ENCODE measurements at regions not wholly inside any gene's neighbourhood (a gene's known extent, or its start where the extent isn't known, plus 50 kb on each side); places are given as distances from the start of the nearest gene placed in this dataset.

- no peak for DNase-seq (ENCODE audit: low spot score in 2 of 2)
- Histone ChIP-seq H3K4me1 (no peaks in the 10 kb centered on the region), H3K9me3 (no peaks in the 10 kb centered on the region), H3K27me3 (peaks cover 8% of the 10 kb centered on the region), H3K4me3 (no peak overlapping the region), H3K36me3 (no peaks in the 10 kb centered on the region), H3K27ac (no peak overlapping the region)
- 89% methylated on average over 3 of the region's 3 CpGs for WGBS
- TF ChIP-seq POLR2AphosphoS5 (IDR thresholded peaks at IDR 0.05) (no peak), POLR2A (IDR thresholded peaks at IDR 0.05) (no peak), EP300 (IDR thresholded peaks at IDR 0.05) (no peak), CTCF (IDR thresholded peaks at IDR 0.05) (no peak)
Measured at GRCh38 chr14:101189962-101190560, 286.5 kb upstream of the RTL1 start.

GRCh38 chr14:101191101-101191720 lies 287.7 kb upstream of the RTL1 start:
- 51% methylated on average over 4 of the region's 6 CpGs for WGBS
- Histone ChIP-seq H3K4me3 (no peak overlapping the region), H3K4me1 (no peaks in the 10 kb centered on the region), H3K27ac (no peak overlapping the region), H3K36me3 (no peaks in the 10 kb centered on the region), H3K27me3 (no peaks in the 10 kb centered on the region), H3K9me3 (no peaks in the 10 kb centered on the region)
- TF ChIP-seq CTCF (IDR thresholded peaks at IDR 0.05): no peak
- TF ChIP-seq EP300 (IDR thresholded peaks at IDR 0.05): no peak
- no peak for TF ChIP-seq POLR2AphosphoS5 (IDR thresholded peaks at IDR 0.05)
- TF ChIP-seq POLR2A (IDR thresholded peaks at IDR 0.05): no peak
- no peak for DNase-seq (ENCODE audit: low spot score in 2 of 2)

GRCh38 chr14:101191721-101192660 lies 288.5 kb upstream of the RTL1 start:
- H3K4me3 ChIP-seq: no peak overlapping the region
- WGBS: 86% methylated on average over 12 of the region's 15 CpGs
- H3K4me1 ChIP-seq: no peaks in the 10 kb centered on the region
- TF ChIP-seq EP300 (IDR thresholded peaks at IDR 0.05) (no peak), CTCF (IDR thresholded peaks at IDR 0.05) (no peak), POLR2AphosphoS5 (IDR thresholded peaks at IDR 0.05) (no peak), POLR2A (IDR thresholded peaks at IDR 0.05) (no peak)
- no peaks in the 10 kb centered on the region for H3K27me3 ChIP-seq
- no peaks in the 10 kb centered on the region for H3K9me3 ChIP-seq
- H3K36me3 ChIP-seq: no peaks in the 10 kb centered on the region
- no peak overlapping the region for H3K27ac ChIP-seq
- DNase-seq (ENCODE audit: low spot score in 2 of 2): no peak

GRCh38 chr14:101192661-101193000 lies 289.1 kb upstream of the RTL1 start:
- no peak for DNase-seq (ENCODE audit: low spot score in 2 of 2)
- Histone ChIP-seq H3K27ac (no peak overlapping the region), H3K27me3 (no peaks in the 10 kb centered on the region), H3K4me3 (no peak overlapping the region), H3K36me3 (no peaks in the 10 kb centered on the region), H3K4me1 (no peaks in the 10 kb centered on the region), H3K9me3 (no peaks in the 10 kb centered on the region)
- TF ChIP-seq CTCF (IDR thresholded peaks at IDR 0.05): no peak
- no peak for TF ChIP-seq EP300 (IDR thresholded peaks at IDR 0.05)
- TF ChIP-seq POLR2AphosphoS5 (IDR thresholded peaks at IDR 0.05): no peak
- no peak for TF ChIP-seq POLR2A (IDR thresholded peaks at IDR 0.05)
- 72% methylated on average over 4 of the region's 4 CpGs for WGBS

Measured in suprapubic skin (tissue), 4 donors.